ENCODE measurements at regions not wholly inside any gene's neighbourhood (a gene's known extent, or its start where the extent isn't known, plus 50 kb on each side); places are given as distances from the start of the nearest gene placed in this dataset.
A peak's percentile ranks its signal among the peaks of the same experiment; 100 is the strongest.

- Histone ChIP-seq H3K4me1 (replicated peaks in 1 of 2; ENCODE audit: control insufficient read depth in 2 of 2, insufficient read depth in 2 of 2, low read length in 2 of 2) (peaks cover 5 to 25% of the 10 kb centered on the region in 2 experiments; a peak in 4 of 5 replicates), H3K4me3 (peak overlapping the region; percentile 49), H3K27me3 (ENCODE audit: control insufficient read depth in 2 of 2, insufficient read depth in 2 of 2, low read length in 2 of 2) (no peaks in the 10 kb centered on the region), H4K20me1 (replicated peaks; ENCODE audit: control insufficient read depth, insufficient read depth, low read length) (no peaks in the 10 kb centered on the region), H3K9me3 (replicated peaks; ENCODE audit: control insufficient read depth, insufficient read depth, low read depth, low read length) (no peaks in the 10 kb centered on the region), H3K79me2 (ENCODE audit: control insufficient read depth, insufficient read depth, low read length) (peaks cover 71% of the 10 kb centered on the region), H3K9me1 (ENCODE audit: control insufficient read depth, insufficient read depth, low read length) (no peaks in the 10 kb centered on the region), H3K27ac (ENCODE audit: extremely low read depth, low read depth, low read length) (peak overlapping the region; percentile 93), H3K36me3 (ENCODE audit: control insufficient read depth, insufficient read depth, low read length) (peaks cover 36% of the 10 kb centered on the region), H2AFZ (ENCODE audit: low read depth, low read length) (no peak overlapping the region), H3K9ac (ENCODE audit: insufficient read depth in 1 of 2, low read depth in 2 of 2, low read length in 2 of 2) (peak overlapping the region in 1 of 2 experiments; percentile 92; a peak in 3 of 4 replicates), H3K4me2 (ENCODE audit: insufficient read depth, low read length) (peak overlapping the region; percentile 87)
- POLR2A ChIA-PET: interaction anchor here (0.6 kb wide), 1 partner anchor 11 kb away, joined by 3 read pairs; no protein-coding TSS in a partner anchor
- no TSS peak for BruUV-seq (replicated peaks)
- FAIRE-seq: no peak
- CTCF ChIA-PET (ENCODE audit: low intra/inter-chr PET ratio): interaction anchor here (0.5 to 0.6 kb wide), 2 partner anchors 303 to 1873 kb away, joined by 3 read pairs; no protein-coding TSS in a partner anchor
- peak in 1 of 4 experiments; percentile 33 for DNase-seq (ENCODE audit: extremely low read depth in 1 of 4, low spot score in 3 of 4)
- ATAC-seq: peak; percentile 0
- intact Hi-C loops (cut with micrococcal nuclease): loop anchor here (10.0 kb wide), 1 partner anchor 491 kb away; the partner anchor contains the start of gene TSPAN13
- WGBS (ENCODE audit: insufficient coverage, low coverage, missing lambda C conversion rate): 0% methylated on average over 4 of the region's 4 CpGs
- in situ Hi-C loops (cut with MboI): loop anchor here (10.0 kb wide), 1 partner anchor 301 kb away; no protein-coding TSS in a partner anchor
- TF ChIP-seq POLR2H (tag; IDR thresholded peaks at IDR 0.05; ENCODE audit: low read depth) (peak; percentile 49; the same call in 1 of the 2 replicates), NRF1 (conservative IDR thresholded peaks at IDR 0.05 in 1 of 2, IDR thresholded peaks at IDR 0.05 in 1 of 2) (no peak), ARID4B (CRISPR knock-in tag; IDR thresholded peaks at IDR 0.05) (no peak), PHB (CRISPR knock-in tag; IDR thresholded peaks at IDR 0.05) (no peak), ZNF175 (CRISPR knock-in tag; IDR thresholded peaks at IDR 0.05; ENCODE audit: low read depth) (0 out of 2 replicates have a peak, but pooled peaks have one; percentile 2), MNT (conservative IDR thresholded peaks at IDR 0.05) (peak in 1 of 2 experiments; percentile 23; a peak in 1 of 4 replicates), ETV1 (tag; conservative IDR thresholded peaks at IDR 0.05; ENCODE audit: low read depth) (no peak), STAT5B (CRISPR knock-in tag; IDR thresholded peaks at IDR 0.05) (no peak), MTA2 (IDR thresholded peaks at IDR 0.05; ENCODE audit: low read depth) (no peak), ZNF12 (CRISPR knock-in tag; IDR thresholded peaks at IDR 0.05) (no peak), NFYB (IDR thresholded peaks at IDR 0.05; ENCODE audit: extremely low read depth, insufficient read length) (no peak), RFX5 (IDR thresholded peaks at IDR 0.05; ENCODE audit: low read depth, low read length) (no peak)
- TF ChIP-seq, protein P1, sequence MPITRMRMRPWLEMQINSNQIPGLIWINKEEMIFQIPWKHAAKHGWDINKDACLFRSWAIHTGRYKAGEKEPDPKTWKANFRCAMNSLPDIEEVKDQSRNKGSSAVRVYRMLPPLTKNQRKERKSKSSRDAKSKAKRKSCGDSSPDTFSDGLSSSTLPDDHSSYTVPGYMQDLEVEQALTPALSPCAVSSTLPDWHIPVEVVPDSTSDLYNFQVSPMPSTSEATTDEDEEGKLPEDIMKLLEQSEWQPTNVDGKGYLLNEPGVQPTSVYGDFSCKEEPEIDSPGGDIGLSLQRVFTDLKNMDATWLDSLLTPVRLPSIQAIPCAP (CRISPR knock-in tag; IDR thresholded peaks at IDR 0.05; ENCODE audit: borderline replicate concordance): no peak
Observed at GRCh38 chr7:16264036-16264819, 157.1 kb downstream of the CRPPA start.
